Adrenal gland (tissue), 5 donors: ENCODE measurements at regions not wholly inside any gene's neighbourhood (a gene's known extent, or its start where the extent isn't known, plus 50 kb on each side); places are given as distances from the start of the nearest gene placed in this dataset.

Source experiments
- CTCF ChIP-seq, 6 experiments: fragments of 450-650 bp in 4 of 6; fragments of 200-600 bp in 2 of 6; sonication (generic) in 1 of 6; IDR thresholded peaks; 1 replicate in 5 of 6; 2 replicates in 1 of 6; pipeline versions ENCODE4 v1.5.1 to v1.8.0; 2016 to 2021; ENCODE audit warnings: antibody characterized with exemption in 6 of 6, mild to moderate bottlenecking in 2 of 6, moderate library complexity in 1 of 6
- POLR2A ChIP-seq, 2 donors: fragments of 450-650 bp; IDR thresholded peaks; one replicate each; pipeline ENCODE4 v1.6.1; 2017; ENCODE audit warnings: antibody characterized with exemption in 2 of 2, mild to moderate bottlenecking in 2 of 2, moderate library complexity in 1 of 2
- donor health status: DM: no; HTN: no; CAD: no.

DNA sequence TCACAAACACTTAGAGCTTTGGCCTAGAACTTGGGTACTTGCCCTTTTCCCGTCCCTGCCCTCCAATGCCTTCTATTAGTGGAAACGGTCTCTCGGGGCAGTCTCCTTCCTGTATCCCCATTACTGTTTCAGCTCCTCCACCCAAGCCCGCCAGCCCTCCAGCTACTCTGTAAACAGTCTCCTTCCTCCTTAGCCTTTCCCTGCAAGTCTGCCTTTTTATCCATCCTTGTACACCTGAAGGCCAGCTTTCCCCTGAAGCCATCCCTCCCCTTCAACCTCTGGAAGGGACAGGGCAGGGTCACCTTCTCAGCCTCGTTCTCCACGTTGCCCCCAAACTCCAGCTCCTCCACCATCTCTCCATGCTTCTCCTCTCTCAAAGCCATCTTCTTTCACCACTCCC, 108.1 kb upstream of the ZNF746 start:
- TF ChIP-seq CTCF (IDR thresholded peaks at IDR 0.05) (no peak), POLR2A (IDR thresholded peaks at IDR 0.05) (no peak)
